ENCODE measurements at regions not wholly inside any gene's neighbourhood (a gene's known extent, or its start where the extent isn't known, plus 50 kb on each side); places are given as distances from the start of the nearest gene placed in this dataset.

DNA sequence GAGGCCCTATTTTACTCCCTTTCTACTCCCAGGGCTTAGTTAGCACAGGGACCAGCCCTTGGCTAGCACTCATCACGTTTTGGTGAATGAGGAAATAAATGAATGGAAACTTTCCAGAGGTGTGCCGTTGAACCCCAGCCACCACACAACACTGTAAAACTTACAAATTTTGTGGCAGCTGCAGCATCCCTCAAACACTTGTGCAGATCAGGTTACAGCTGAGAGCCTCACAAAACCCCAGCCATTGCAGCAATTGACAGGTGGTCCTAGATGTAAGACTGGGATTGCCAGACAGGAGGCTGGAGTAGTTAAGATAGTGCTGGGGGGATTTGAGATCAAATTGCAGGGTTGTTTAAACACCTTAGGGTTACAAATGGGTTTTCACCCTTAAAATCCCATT, 482.2 kb upstream of the KIF2A start:
- TF ChIP-seq, protein P1, sequence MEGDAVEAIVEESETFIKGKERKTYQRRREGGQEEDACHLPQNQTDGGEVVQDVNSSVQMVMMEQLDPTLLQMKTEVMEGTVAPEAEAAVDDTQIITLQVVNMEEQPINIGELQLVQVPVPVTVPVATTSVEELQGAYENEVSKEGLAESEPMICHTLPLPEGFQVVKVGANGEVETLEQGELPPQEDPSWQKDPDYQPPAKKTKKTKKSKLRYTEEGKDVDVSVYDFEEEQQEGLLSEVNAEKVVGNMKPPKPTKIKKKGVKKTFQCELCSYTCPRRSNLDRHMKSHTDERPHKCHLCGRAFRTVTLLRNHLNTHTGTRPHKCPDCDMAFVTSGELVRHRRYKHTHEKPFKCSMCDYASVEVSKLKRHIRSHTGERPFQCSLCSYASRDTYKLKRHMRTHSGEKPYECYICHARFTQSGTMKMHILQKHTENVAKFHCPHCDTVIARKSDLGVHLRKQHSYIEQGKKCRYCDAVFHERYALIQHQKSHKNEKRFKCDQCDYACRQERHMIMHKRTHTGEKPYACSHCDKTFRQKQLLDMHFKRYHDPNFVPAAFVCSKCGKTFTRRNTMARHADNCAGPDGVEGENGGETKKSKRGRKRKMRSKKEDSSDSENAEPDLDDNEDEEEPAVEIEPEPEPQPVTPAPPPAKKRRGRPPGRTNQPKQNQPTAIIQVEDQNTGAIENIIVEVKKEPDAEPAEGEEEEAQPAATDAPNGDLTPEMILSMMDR (IDR thresholded peaks at IDR 0.05; ENCODE audit: extremely low read depth in 1 of 2, insufficient read depth in 1 of 2, low read depth in 1 of 2, low read length in 2 of 2): no peak
- TF ChIP-seq EZH2 (IDR thresholded peaks at IDR 0.05; ENCODE audit: borderline replicate concordance, low read depth, low read length, severe bottlenecking) (no peak), POLR2A (IDR thresholded peaks at IDR 0.05; ENCODE audit: low read depth, low read length) (no peak), MYC (IDR thresholded peaks at IDR 0.05; ENCODE audit: low read depth, low read length) (no peak), POLR2AphosphoS5 (IDR thresholded peaks at IDR 0.05; ENCODE audit: insufficient read depth, low read depth, low read length) (no peak)
- TF ChIP-seq, protein P2, sequence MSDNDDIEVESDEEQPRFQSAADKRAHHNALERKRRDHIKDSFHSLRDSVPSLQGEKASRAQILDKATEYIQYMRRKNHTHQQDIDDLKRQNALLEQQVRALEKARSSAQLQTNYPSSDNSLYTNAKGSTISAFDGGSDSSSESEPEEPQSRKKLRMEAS (IDR thresholded peaks at IDR 0.05; ENCODE audit: insufficient read depth, insufficient read length): no peak
